Skin of body (tissue), 1 donor: ENCODE measurements at regions not wholly inside any gene's neighbourhood (a gene's known extent, or its start where the extent isn't known, plus 50 kb on each side); places are given as distances from the start of the nearest gene placed in this dataset.
"Not testable (repeated sequence)": the region's sequence is repeated elsewhere in the genome, so short reads cannot be mapped to it uniquely, and the experiment has no call there.

Experiments
- DNase-seq: peaks from one replicate; lab custom pipeline; 2025; lab: John Stamatoyannopoulos, UW

DNA sequence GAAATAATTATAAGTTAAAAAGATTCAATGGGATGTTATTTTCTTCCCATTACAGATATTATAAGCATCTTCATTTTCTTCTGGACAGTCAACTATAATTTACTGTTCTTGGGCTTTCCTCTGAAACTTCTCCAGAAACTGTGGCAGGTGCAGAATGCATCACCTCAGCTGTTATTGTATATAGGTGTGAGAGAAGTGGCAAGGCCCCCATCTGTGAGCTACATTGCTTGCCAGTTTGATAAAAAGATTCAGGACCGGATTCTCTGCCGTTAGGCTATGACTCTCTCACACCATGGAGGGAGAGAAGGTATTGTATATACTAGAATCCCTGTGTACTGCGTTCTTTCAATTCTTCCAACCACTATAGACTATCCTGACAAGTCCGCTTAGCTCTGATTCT, 135.8 kb upstream of the CENPW start:
- DNase-seq: no peak

DNA sequence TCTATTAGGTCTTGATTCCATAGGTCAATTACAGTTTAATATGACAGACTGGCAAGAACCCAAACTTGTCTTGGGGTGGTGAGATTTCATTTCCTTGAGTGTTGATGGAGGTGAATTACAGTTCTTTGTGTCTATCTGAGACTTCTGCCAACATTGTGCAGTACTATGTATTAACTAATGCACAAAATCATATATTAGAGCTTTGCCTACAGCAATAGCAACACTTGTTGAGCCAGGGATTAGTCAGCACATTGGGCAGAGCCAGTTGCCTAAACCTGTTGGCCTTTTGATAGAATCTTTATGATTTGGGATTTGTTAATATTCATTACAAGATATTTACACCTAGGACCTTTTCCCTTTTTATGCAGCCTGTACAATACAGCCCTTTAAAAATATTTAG, 135.3 kb upstream of the CENPW start:
- no peak for DNase-seq

DNA sequence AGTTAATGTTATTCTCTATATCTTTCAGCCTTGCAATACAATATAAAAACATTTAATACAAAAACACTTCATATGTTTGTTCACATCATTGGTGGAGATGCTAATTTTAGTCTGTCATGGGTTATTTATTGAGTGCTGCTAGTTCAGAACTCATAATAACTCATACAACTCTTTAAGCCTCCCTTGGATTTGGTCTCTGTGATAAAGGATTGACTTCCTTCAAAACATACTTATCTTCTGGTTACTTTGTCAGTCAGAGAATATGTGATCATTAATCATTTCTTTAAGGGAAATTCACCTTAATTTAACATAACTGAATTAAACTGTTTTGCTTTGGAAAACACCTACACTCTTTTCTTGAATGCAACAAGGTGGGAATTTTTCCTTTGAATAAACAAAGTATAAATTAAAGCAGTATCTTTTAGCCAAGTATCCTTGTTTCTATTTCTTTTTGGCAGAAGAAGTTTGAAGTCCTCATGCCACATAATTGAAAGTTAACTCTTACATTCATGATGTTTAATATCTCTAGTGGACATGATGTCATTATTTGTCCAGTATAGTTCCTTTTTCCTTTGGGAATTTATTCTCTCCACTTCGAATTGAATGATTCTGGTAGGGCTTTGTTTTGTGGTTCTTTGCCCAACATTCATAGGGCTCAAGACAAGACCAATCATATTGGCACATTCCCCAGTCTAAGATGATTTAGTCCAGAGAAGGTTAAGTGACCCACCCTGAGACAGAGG, 133.2 kb upstream of the CENPW start:
- no peak for DNase-seq

DNA sequence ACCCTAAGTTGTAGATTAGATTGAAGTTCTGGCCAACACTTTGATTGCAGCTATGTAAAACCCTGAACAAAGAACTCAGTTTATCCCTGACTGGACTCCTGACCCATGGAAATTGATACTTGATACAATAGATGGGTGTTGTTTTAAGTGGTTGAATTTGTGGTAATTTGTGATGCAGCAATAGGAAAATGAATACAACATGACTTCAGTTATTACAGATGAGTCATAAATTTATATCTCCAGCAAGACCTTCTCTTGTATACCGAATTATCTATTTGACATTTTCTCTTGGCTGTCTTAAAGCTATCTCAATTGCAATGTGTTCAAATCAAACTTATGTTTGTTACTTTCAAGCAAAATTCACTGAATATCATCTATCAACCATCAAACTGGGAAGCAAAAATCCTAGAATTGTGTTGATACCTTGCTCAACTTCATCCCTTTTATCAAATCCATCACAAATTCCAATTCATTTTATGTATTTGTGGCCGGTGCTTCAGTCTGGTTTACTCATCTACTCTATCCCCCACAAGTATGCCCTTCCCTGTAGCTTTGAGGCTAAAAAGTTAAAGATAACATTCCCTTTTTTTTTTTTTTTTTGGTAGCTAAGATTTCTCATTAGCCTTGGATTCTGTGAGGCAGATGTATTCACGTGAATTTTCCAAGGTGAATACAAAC, 129.4 kb upstream of the CENPW start:
- DNase-seq: no peak

DNA sequence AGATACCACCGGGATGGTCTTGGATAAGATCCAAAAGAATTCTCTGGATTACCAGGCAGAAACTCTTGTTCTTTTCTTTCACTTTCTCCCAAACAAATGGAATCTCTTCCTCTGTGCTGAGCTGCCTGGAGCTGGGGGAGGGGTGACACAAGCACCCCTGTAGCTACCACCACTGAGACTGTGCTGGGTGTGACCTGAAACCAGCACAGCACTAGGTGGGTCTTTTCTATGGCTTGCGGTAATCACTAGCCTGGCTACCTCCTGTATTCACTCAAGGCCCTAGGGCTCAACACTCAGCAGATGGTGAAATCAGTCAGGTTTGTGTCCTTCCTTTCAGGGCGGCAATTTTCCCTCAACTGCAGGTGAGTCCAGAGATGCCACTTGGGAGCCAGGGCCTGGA, 122.4 kb upstream of the CENPW start:
- no peak for DNase-seq

DNA sequence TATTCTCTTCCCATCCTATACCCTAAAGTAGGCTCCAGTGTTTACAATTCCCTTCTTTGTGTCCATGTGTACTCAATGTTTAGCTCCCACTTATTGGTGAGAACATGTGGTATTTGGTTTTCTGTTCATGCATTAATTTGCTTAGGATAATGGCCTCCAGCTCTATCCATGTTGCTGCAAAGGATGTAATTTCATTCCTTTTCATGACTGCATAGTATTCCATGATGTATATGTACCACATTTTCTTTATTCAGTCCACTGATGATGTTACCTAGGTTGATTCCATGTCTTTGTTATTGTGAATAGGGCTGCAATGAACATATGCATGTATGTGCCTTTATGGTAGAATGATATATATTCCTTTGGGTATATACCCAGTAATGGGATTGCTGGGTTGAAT, 119.0 kb upstream of the CENPW start:
- not testable (repeated sequence) for DNase-seq

DNA sequence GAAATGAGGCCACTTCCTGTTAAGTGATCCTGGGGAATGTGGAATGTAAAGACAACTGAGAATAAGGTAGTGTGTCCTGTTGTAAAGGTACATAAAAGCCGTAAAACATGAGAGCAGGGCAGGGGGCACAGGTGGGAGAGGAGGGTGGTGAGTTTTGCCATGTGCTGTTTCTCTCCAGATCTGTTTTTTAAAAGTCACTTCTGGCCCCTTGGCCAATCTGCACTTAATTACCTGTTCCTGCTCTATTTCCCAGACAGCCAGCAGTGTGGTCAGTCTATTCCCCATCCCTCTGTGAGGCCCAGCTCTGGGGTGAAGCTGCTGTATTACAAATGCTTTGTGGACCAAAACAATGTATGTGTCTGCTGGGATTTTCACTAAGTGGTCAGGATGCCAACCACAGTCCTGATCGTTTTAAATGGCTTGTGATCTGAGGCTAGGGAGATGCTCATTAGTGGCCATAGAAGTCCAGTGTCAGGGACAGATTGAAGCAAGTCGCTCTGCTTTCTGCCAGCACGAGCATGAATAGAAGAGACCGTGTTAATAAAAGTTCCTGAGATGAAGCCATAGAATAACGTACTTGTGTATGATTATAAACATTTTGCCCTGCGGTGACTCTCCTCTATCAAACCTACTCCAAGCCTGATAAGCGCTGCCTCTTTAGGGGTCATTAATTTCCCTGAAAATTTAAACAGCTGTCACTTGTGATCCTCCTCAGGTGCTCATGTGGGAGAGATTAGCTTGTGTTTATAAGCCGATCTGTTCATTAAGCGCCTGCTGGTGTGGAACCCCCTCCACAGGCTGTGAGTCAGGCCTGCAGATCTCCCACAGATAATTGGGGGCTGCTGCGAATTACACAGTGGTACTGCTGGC, 111.8 kb upstream of the CENPW start:
- no peak for DNase-seq

DNA sequence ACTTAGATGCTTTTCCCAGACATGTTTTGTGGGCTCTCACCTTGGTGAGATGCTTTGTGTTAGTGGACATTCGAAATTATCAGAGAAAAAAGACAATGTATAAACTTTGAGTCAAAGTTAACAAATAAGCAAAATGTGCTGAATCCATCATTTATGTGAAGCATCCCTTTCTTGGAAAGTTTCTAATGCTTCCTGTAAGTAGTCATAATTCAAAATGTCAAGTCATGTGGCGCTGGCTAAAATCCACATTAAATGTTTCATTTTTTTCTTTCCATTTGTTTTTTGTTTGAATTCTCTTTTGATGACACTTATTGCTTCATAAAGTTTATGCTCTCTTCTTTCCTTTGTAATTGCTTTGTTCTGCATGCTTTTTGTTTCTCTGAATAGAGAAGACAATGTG, 107.2 kb upstream of the CENPW start:
- peak; percentile 74 for DNase-seq

DNA sequence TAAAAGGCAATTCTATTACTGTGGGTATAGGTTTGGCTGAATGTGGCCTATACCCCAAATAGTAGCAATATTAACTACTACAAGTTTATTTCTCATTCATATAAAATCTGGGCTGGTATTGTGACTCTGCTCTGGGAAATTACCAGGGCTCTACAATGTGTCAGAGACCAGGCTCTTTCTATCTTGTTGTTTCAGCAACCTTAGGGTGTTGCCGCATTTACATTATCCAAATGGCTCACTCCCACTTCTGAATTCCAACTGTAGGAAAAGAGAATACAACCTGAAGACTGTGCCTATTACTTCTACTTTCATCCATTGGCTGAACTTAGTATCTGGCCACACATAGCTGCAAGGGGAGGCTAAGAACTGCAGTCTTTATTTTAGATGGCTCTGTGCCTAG, 106.7 kb upstream of the CENPW start:
- no peak for DNase-seq

DNA sequence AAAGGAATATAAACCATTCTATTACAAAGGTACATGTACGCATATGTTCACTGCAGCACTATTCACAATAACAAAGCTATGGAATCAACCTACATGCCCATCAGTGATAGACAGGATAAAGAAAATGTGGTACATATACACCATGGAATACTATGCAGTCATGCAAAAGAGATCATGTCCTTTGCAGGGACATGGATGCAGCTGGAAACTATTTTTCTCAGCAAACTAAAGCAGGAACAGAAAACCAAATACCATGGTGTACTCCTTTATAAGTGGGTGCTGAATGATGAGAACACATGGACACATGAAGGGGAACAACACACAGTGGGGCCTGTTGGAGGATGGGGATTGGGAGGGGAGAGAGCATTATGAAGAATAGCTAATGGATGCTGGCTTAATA, 104.6 kb upstream of the CENPW start:
- no peak for DNase-seq

DNA sequence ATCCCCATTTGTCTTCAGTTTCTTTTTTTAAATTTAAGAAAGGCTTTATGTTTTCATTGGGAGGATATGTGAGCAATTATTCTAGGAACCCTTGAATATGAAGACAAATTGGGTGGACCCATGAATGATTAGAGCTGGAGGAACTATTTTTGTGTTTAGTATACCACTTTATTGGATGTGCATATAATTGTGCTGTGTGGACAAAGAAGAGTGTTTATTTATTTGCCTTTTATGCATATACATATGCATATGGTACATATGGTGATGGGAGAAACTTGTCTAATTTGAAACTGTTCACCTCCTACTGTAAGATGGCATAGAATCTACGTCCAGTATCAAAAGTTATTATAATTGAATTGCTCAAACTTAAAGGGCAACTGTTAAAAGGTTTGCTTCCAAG, 94.8 kb upstream of the CENPW start:
- DNase-seq: no peak

DNA sequence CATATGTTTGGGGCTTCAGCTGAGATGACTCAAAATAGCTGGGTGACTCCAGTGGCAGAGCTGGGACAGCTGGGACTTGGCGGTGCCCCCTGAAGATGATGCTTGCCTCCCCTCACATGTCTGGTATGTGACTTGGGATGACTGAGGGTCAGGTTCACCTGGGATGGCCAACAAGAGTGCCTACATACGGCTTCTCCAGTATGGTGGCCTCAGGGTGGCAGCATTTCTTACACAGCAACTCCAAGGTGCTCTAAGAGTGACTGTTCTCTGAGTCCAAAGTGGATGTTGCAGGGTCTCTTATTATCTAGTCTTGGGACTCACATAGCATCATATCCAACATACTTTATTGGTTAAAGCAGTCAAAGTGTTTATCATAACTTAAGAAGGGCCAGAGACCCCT, 87.8 kb upstream of the CENPW start:
- no peak for DNase-seq

DNA sequence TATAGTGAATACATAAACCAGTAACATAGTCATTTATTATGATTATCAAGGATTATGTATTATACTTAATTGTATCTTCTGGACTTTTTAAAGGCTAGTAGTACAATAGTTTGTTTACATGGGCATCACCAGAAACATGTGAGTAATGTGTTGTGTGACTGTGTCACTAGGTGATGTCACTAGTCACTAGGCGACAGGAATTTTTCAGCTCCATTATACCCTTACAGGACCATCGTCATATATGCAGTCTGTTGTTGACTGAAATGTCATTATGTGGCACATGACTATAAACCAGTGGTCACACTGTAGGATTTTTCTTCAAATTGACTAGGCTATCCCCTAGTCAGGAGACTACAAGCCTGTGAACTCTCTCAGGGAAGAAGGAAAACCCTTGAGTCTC, 86.5 kb upstream of the CENPW start:
- DNase-seq: no peak

DNA sequence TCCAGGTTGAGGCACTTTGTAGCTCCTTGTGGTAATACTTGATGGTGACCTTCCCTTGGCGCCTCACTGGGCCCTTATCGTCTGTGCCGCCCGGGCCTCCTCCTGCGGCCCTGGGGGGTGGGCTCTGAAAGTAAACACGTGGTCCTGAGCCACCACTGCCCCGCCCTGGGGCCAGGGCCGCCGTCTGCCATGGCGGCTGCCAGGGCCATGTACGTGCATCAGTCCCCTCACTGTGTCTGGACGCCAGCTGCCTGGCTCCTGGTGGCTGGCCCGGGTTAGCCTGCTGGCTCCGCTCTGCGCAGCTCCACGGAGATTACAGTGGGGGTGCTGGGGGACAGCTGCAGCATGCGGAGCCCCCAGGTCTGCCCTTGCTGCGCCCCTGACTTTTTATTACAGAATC, 81.8 kb upstream of the CENPW start:
- DNase-seq: no peak

DNA sequence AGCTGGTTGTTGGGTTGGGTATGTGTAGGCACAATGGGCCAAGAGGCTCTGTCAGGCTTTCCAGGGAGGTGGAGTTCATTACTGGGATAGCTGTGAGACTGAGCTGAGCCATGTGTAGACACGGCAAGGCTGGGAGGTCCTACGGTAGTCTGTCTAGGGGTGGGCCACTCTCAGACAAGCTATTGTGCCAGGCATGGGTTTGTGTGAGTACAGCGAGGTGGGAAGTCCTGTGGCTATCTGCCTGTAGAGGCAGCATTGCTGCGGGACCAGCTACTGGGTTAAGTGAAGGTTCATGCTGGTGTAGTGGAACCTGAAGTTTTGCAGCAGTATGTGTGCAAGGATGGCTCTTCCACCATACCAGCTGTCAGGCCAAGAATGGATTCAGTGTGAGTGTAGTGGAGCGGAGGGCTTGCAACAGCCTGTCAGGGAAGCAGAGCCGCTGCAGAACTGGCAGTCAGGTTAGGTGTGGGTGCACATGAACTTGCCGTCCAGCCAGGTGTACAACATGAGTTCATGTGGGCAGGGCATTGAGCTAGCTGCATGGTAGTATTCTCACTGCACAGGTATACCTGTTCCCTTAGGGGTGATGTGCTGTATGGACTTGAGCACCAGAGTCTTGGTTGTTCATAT, 78.0 kb upstream of the CENPW start:
- DNase-seq: no peak

DNA sequence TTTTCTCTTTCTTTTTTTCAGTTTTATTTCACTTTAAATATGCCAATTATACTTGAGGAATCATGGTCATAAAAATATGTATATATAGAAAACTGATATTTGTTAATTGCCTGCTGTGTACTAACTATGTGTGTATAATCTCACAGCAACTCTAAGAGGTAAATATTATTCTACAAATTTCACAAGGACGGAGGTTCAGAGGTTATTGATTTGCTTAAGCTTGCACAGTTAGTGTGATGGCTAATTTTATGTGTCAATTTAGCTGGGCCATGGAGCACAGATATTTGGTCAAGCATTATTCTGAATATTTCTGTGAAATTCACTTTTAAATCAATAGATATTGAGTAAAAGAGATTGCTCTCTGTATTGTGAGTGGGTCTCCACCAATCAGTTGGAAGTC, 75.7 kb upstream of the CENPW start:
- DNase-seq: no peak

DNA sequence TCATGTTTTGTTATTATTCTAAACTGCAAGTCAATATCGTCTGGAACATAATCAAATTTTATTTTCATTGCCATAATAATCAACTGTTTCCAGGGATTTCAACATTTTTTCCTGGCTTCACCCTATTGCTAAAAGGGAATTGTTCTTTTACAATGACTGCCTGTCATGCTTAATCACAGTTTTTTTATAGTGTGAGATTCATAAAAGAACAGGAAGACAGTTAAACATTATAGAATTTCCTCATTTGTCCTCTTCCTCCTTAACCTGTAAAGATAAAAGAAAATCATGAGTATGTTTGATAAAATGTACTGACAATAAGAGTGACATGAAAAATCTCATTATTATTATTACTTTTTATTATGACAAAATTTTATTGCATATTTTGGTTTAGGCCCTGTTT, 73.3 kb upstream of the CENPW start:
- no peak for DNase-seq

DNA sequence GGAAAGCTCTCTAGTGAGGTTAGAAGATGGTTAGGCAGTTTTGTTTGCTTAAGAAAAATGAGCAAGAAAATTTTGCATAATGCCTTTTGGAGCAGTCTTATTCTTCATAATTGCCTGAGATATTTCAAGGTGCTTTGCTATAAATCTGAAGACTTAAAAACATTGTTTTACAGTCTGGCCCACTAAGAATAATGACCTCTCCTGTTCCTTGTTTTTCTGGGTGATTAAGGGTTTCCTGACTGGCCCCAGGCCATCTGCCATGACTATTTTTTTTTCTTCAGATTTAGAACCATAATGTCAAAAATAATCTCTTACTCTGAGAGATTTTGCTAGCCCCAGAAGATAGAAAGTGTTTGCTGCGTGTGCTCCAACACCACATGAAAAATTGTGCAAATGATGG, 72.3 kb upstream of the CENPW start:
- no peak for DNase-seq

DNA sequence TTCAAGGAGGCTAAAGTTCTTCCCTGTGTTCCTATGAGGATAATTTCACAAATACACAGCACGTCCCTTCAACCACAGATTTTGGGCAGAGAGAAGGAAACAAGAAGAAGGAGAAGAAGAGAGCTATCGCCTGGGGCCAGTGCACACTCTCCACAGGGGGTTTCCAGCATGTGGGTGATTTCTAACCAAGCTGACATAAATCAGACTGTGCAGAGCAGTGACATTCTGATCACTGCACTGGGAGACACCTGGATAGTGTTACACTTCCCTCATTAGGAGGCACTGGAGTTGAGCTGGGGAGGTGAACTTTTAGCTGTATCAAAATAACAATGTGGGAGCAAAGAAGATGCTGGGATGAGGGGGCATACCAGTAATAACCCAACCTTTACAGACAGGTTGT, 71.8 kb upstream of the CENPW start:
- DNase-seq: no peak

DNA sequence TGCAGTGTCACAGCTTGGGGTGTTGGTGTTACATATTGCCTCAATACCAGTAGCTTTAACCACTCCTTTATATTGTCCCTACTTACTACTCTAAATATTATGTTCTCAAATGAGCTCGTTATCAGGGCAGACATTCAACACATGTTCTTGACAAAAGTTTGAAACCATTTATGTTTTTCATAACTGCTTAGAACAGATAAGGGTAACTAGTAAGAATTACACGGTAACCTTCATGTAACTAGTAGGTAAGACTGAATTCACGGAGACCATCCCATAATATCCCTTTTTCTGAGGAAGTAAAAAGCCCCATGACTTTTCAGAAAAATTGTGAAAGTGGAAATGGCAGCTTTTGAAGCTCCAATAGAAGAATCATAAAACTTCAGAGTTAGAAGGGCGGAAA, 59.6 kb upstream of the CENPW start:
- DNase-seq: no peak

DNA sequence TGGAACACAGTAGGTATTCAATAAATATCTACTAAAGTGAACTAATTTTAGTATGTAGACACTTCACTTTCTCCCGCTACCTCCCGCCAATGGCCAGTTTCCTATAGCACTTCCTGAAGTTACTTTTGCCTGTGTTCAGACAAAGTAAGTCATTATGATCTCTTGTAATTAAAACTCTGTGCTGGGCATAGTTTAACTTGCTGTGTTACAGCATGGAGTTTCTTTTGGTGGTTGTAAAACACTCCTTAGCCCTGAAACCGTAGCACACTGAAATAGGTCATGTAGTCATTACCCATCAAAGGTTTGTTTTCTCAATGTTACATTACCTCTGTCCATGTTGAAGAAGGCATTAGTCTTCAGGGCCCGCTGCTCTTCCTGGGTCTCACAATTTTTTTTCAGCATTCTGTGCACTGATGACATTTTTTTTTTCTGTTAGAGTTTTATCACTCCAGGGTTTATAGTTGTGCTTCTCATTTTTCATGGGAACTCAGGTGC, 54.0 kb upstream of the CENPW start:
- no peak for DNase-seq
